Osteoblast (primary cell): ENCODE measurements at regions not wholly inside any gene's neighbourhood (a gene's known extent, or its start where the extent isn't known, plus 50 kb on each side); places are given as distances from the start of the nearest gene placed in this dataset.

Source experiments
- DNase-seq: peaks from one replicate; pipeline ENCODE4 v3.0.0; 2011; ENCODE audit warnings: low spot score, mixed read lengths; ENCODE audit not compliant: insufficient read length; ENCODE audit errors: missing footprints
- H2AFZ ChIP-seq: 2 replicates; pipeline ENCODE4 v1.6.0; 2011; ENCODE audit warnings: mild to moderate bottlenecking, low read length
- H3K27ac ChIP-seq: 2 replicates; pipeline ENCODE4 v1.5.1; 2011; ENCODE audit warnings: mild to moderate bottlenecking, low read depth, low read length, moderate library complexity
- H3K27me3 ChIP-seq: 2 replicates; pipeline ENCODE4 v1.6.0; 2012; ENCODE audit warnings: mild to moderate bottlenecking, control low read depth, inconsistent platforms, low read length, moderate library complexity; ENCODE audit not compliant: insufficient read depth
- H3K36me3 ChIP-seq: 2 replicates; pipeline ENCODE4 v1.5.1; 2011; ENCODE audit warnings: mild to moderate bottlenecking, low read length, control low read depth, moderate library complexity; ENCODE audit not compliant: insufficient read depth
- H3K4me1 ChIP-seq: 2 replicates; pipeline ENCODE4 v1.5.1; 2011; ENCODE audit warnings: mild to moderate bottlenecking, low read length, control low read depth, moderate library complexity; ENCODE audit not compliant: insufficient read depth
- H3K4me2 ChIP-seq: 2 replicates; pipeline ENCODE4 v1.6.0; 2011; ENCODE audit warnings: mild to moderate bottlenecking, low read length; ENCODE audit not compliant: insufficient read depth
- H3K4me3 ChIP-seq: fragments of 200-600 bp; sonication (generic); 3 replicates; pipeline ENCODE4 v1.5.1; 2012; ENCODE audit warnings: mild to moderate bottlenecking, low read length, inconsistent platforms; ENCODE audit not compliant: insufficient read depth
- H3K79me2 ChIP-seq: 2 replicates; pipeline ENCODE4 v1.6.0; 2012; ENCODE audit warnings: mild to moderate bottlenecking, low read length, control low read depth, inconsistent platforms; ENCODE audit not compliant: insufficient read depth
- H3K9me3 ChIP-seq: 2 replicates; pipeline ENCODE4 v1.5.1; 2011; ENCODE audit warnings: low read depth, low read length, control low read depth
- H4K20me1 ChIP-seq: 2 replicates; pipeline ENCODE4 v1.6.0; 2012; ENCODE audit warnings: mild to moderate bottlenecking, low read length, control low read depth; ENCODE audit not compliant: insufficient read depth
- TF ChIP-seq, protein P1 (sequence below): IDR thresholded peaks from 2 replicates; pipeline ENCODE4 v1.5.1; 2011; ENCODE audit warnings: mild to moderate bottlenecking, low read depth, low read length, moderate library complexity; ENCODE audit errors: extremely low read depth

DNA sequence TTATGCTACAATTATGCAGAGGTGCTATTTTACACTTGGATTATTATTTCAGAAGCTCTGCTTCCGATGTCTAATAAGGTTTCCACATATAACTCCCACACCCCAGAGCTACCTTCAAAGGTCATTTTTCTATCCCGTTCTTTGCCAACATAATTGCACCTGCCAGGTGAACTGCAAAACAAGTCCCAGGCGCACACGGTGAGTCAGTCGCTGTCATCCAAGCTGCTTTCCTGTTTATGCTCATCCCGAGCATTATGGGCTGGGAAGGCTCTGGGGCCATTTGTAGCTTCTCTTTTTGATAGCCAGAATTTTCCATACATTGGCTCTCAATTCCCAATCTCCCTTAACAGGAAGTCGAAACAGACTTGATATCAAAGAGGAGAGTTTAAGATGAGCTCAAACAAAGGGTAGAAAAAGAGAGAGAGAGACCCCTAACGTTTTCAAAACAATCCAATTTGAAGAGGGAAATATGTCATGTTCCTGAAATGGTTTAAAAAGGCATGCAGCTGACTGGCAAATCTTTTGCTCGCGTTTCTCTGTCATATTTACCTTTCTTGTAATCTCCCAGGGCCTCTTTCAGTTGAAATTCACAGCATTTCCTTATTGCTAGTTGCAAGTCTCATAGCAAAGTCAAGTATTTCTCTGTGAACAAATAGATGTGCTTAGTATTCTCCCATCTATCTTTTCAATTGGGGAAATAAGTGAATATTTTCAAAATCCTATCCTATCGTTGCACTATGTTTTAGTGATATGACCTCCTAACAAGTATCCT is 815.9 kb downstream of the KCNA4 start:
- TF ChIP-seq, protein P1, sequence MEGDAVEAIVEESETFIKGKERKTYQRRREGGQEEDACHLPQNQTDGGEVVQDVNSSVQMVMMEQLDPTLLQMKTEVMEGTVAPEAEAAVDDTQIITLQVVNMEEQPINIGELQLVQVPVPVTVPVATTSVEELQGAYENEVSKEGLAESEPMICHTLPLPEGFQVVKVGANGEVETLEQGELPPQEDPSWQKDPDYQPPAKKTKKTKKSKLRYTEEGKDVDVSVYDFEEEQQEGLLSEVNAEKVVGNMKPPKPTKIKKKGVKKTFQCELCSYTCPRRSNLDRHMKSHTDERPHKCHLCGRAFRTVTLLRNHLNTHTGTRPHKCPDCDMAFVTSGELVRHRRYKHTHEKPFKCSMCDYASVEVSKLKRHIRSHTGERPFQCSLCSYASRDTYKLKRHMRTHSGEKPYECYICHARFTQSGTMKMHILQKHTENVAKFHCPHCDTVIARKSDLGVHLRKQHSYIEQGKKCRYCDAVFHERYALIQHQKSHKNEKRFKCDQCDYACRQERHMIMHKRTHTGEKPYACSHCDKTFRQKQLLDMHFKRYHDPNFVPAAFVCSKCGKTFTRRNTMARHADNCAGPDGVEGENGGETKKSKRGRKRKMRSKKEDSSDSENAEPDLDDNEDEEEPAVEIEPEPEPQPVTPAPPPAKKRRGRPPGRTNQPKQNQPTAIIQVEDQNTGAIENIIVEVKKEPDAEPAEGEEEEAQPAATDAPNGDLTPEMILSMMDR: no peak
- Histone ChIP-seq H3K4me3 (no peak overlapping the region), H3K4me1 (no peaks in the 10 kb centered on the region), H3K9me3 (no peaks in the 10 kb centered on the region), H2AFZ (no peak overlapping the region), H4K20me1 (no peaks in the 10 kb centered on the region), H3K27ac (no peak overlapping the region), H3K4me2 (no peak overlapping the region), H3K36me3 (no peaks in the 10 kb centered on the region), H3K27me3 (no peaks in the 10 kb centered on the region), H3K79me2 (no peaks in the 10 kb centered on the region)
- DNase-seq: no peak

DNA sequence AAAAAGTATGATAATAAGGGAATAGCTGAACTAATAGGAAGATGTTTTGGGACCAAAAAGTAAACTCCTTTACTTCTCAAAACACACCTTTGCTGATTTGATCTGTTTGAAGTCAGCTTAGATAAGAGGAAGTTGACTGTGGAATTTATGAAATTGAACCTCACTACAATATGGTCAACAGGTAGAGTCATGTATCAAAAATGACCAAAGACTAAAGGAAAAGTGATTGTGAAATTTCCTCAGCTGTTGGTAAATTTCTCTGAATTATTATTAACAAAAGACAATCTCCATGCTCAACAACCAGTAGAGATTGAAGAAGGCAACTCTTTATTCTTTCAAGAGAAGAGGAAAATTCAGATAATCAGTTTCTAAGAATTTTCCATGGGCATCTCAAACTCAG is 826.5 kb downstream of the KCNA4 start:
- Histone ChIP-seq H3K27me3 (no peaks in the 10 kb centered on the region), H3K4me2 (no peak overlapping the region), H3K36me3 (no peaks in the 10 kb centered on the region), H3K9me3 (no peaks in the 10 kb centered on the region), H3K27ac (no peak overlapping the region), H3K79me2 (no peaks in the 10 kb centered on the region), H4K20me1 (no peaks in the 10 kb centered on the region), H2AFZ (no peak overlapping the region), H3K4me3 (no peak overlapping the region), H3K4me1 (peaks cover 9% of the 10 kb centered on the region)
- TF ChIP-seq, protein P1: no peak
- DNase-seq: no peak

DNA sequence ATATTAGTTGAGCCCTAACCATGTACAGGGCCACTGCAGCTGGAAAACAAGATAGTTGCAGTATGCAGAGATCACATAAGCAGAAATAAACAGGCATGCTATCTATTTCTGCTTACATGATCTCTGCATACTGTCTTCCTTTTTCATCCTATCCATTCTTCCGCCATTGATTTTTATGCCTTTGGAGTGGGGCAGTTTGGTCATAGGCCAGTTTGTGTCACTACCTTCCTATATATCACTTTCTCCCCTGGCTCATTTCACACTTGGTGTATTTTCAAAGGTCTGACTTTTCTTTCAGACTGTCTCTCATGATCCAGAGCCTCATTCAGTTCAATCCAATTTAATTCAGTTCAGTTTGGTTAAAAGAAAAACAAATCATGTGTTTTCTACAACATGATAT is 829.6 kb downstream of the KCNA4 start:
- no peaks in the 10 kb centered on the region for H3K27me3 ChIP-seq
- no peaks in the 10 kb centered on the region for H3K79me2 ChIP-seq
- H3K4me1 ChIP-seq: peaks cover 19% of the 10 kb centered on the region
- no peak overlapping the region for H2AFZ ChIP-seq
- DNase-seq: no peak
- H3K4me2 ChIP-seq: no peak overlapping the region
- H3K36me3 ChIP-seq: no peaks in the 10 kb centered on the region
- H4K20me1 ChIP-seq: no peaks in the 10 kb centered on the region
- TF ChIP-seq, protein P1: no peak
- H3K27ac ChIP-seq: no peak overlapping the region
- no peak overlapping the region for H3K4me3 ChIP-seq
- H3K9me3 ChIP-seq: no peaks in the 10 kb centered on the region

DNA sequence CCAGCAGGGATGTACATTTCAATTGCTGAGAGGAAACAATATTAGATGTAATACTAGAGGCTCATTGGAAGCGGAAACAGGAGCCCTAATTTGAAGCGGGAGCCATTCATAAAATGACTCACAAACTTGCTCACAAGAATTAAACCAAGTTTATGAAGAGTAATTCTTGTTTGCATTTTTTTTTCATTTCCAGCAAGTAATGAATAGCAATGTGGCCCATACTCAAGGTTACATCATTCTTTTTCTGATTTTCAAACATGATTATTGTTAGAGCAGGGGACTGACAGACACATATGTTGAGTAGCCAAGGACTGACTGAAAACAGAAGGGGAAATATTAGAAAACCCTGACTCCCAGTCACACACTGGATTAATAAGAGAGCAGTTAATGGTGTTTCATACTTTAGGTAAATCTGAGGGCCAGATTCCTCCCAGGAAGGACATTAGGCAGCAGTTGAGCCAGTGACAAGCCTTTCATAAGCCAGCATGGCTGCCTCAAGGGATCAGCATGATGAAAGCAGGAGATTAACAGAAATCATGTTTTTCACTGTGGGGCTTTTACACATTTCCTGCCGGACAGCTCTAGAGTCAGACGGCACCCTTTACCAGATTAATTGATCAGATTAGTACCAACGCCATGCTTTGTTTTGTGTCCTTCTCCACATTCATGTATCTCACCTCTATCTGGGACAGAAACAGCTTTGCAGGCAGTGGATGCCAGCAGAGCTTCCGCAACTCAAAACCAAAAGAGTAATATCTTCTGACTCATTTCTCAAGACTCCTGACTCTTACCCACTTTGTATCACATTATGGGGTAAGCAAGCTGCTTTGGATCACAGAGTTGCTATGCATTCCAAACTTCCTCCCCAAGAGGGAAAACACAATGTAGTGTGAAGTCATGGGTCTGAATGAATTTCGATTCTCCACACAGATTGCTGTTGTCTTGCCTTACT is 831.6 kb downstream of the KCNA4 start:
- peak; percentile 42 for DNase-seq
- Histone ChIP-seq H2AFZ (peak overlapping the region; percentile 43), H3K36me3 (no peaks in the 10 kb centered on the region), H3K27me3 (no peaks in the 10 kb centered on the region), H3K27ac (peak overlapping the region; percentile 98), H3K79me2 (no peaks in the 10 kb centered on the region), H3K4me1 (peaks cover 19% of the 10 kb centered on the region), H3K4me2 (peak overlapping the region; percentile 49), H3K4me3 (peak overlapping the region; percentile 9), H3K9me3 (no peaks in the 10 kb centered on the region), H4K20me1 (no peaks in the 10 kb centered on the region)
- TF ChIP-seq, protein P1: no peak
